GM19455 (cell line): ENCODE measurements at regions not wholly inside any gene's neighbourhood (a gene's known extent, or its start where the extent isn't known, plus 50 kb on each side); places are given as distances from the start of the nearest gene placed in this dataset.

Source experiments
- ATAC-seq: cut with Tn5 transposase; IDR thresholded peaks from one replicate; pipeline ENCODE4 v1.9.1; 2021; ENCODE audit not compliant: unreplicated experiment

DNA sequence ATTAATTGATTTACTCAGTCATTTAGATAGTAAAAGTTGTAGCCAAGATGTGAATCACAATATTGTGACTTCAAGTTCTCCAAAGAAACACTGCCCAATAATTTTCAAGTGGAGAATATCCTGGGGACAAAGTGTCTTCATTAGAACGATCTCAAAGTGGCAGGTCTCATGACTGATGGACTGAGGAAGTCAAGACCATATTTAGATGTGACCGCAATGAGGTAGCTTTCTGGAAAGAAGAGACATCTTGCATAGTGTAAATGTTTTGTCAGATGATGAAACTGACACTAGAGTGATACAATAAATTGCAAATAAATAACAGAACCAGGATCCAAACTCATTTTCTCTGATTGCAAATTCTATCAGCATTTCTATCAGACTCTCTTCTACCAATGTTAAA is 1476.9 kb downstream of the EFNB2 start:
- ATAC-seq = no peak

DNA sequence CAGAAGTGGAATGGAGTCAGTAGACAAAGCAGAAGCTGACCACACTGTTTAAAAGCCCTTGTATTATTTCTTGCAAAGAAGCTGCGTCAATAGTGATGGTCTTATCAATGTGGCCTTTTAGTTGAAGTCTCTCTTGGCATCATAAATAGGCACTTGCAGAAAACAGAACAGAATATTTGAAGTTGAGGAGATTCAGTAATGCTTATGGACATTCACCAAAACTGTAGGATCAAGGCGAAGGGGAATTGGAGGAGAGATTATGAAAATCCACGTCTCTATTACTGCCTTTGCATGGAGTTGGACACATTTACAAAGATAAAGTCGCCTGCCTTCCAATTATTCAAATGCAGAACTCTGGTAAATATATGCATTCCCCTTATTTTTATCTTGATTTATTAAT is 1482.8 kb downstream of the EFNB2 start:
- ATAC-seq = no peak

DNA sequence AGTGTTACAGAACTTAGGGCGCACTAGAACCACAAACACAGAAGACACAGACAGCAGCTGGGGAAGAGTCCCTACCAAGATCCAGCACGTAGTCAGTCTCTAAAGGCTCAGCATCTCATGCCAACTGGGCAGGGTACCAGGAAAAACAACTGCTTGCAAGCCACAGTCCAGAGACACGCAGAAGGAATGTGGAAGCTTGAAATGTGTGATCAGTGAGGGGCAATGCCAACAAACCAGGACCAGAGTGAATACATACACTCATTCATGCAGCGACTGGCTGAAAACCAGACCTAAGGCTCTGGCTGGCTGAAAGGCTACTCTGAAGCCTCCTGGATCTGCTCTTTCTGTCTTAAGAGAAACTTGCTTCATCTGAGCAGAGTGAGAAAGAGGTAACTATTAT is 1484.8 kb downstream of the EFNB2 start:
- no peak for ATAC-seq

DNA sequence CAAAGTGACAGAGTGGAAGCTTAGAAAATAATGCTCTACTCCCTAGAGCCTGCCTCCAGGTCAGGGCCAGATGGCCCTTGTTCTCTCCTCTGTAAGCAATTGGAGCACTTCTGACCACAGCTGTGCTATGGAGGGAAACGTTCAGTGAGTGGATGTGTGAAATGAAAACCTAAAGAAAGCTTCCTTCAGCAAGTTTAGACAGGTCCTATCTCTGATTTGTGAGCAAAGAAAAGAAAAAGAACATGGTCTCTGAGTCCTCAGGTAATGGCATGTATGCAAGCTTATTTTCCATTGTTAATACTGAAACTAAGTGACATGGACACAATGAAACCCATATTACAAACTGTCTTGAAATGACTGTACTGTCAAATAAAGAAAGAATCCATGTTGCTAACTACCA is 1486.8 kb downstream of the EFNB2 start:
- ATAC-seq = no peak

DNA sequence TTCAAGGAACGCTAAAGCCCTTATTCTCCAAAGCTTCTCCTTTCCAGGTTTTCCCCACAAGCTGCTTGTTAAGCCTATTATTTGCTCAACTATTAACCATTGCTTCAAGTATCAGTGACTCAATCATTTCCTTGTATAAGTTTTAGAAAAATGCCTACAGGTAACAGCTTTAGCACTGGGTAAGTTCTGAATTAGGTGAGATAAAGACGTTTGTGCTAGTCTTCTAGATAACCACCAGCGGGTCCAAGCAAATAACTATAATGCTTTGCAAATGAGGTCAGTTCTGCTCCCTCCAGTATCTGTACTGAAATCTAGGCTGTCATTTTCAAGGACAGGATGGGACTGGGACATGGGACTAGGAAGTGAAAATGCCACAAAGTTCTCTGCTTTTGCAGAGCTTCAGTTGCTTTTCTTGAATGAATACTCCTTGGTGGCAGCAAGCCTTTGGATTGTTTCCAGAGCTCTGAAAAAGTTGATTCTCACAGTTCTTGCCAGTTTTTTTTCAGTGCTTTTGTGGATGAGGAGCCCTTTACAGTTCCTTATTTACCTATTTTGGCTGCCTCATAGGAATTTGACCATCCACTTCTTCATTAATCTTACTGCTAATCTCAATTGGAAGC is 1487.7 kb downstream of the EFNB2 start:
- no peak for ATAC-seq

DNA sequence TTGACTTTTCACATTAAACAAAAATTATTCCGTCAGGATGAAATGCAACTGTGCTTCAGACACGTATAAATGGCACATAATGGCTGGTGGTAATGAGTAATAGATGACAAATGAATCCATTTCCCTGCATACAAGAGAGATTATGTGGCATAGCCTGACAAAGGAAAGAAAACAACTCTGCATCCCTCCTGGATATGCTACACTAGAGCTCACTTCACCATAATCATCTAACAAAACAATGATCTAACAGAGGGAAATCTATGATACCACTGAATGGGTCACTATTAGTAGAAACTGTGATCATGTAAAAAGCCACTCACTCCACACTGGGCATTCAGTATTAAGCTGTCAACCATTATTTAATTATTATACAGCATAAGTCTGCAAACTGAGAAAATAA is 1498.4 kb downstream of the EFNB2 start:
- ATAC-seq = no peak

DNA sequence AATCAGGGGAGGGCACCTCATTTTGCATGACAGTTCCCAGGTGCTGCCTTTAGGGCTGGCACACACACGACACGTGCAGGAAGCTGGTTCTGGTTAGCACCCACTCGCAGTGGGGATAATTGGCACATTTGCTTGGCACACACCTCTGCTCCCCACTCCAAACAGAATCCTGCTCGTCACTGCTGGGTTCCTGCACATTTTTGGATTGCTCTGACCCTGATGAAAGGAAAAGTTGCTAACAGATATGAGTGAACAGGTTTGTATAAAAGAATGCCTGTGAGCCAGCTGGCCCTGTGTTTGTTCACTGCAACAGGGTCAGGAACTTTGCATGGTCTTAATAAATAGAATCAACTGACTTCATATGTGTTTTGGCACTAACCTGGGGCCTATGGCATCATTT is 1500.4 kb downstream of the EFNB2 start:
- ATAC-seq = no peak

DNA sequence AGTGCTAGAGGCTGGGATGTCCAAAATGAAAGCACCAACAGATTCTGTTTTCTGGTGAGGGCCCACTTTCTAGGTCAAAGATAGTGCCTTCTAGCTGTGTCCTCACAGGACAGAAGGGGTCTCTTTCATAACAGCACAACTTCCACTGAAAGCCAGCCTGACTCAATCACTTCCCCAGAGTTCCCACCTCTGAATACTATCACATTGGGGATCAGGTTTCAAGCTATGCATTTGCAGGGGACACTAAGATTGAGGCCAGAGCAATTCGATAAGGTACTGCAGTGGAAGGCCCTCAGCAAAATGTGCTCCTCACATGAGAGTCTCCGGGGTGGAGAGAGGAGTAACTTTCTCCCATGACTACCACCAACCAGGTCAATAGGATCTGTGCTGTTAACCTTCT is 1501.5 kb downstream of the EFNB2 start:
- ATAC-seq = no peak

DNA sequence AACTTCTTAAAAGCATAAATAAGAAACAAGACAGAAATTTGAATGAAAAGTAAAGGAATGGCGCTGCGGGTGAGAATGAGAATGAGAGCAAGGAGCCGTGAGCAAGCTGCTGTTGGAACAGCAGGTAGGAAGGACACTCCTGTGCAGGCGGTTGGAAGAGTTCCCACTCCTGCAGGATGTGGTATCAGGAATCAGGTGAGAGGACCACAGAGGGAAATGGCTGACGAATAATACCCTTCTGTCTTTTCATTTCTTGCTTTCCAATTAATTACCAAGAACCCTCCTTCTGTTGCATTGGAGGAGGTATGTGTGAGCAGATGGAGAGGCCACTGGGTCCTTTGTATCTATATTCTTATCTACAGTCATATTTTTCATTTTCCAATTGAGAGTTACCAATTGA is 1504.2 kb downstream of the EFNB2 start:
- no peak for ATAC-seq

DNA sequence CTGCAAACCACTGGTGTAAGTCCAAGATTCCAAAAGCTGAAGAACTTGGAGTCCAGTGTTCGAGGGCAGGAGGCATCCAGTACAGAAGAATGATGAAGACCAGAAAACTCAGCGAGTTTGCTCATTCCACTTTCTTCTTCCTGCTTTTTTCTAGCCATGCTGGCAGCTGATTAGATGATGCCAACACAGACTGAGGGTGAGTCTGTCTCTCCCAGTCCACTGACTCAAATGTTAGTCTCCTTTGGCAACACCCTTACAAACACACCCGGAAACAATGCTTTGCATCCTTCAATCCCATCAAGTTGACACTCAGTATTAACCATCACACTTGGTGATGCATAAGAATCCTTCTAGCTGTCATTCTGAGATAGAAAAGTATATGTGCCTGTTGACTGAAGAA is 1504.6 kb downstream of the EFNB2 start:
- no peak for ATAC-seq

DNA sequence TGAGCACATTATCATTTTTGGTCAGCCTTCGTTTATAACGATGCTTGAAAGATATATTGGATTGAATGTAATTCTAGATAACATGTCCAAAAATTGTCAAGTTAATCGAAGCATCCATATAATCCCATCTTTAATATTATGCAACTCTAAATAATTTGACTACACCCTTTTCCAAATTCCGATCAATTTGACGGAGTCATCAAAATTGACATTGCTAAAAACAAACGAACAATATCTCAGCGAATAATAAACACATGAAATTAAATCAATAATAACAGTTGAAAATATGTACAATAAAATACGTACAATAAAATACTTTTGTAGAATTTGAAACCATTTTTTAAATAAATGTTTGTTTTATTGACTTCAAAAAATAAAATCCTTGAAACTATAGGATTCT is 1516.4 kb downstream of the EFNB2 start:
- no peak for ATAC-seq

DNA sequence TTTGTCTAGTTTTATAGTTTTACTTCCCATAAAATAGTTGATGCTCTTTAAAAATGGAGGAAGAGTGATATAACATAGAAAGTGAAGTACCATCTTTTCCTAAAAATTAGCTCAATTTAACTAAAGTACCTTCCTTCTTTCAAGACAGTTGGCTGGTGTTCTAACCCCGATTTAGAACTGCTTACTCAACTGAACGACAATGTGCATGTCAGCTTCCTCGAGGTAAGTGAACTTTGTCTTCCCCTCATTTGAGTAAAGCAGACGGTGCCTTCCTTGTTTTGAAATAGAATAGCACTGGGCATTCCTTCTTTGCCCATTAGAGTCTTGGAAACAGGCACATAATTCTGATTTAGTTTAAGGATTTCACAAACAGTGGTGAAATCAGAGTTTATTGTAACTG is 1519.2 kb downstream of the EFNB2 start:
- no peak for ATAC-seq

DNA sequence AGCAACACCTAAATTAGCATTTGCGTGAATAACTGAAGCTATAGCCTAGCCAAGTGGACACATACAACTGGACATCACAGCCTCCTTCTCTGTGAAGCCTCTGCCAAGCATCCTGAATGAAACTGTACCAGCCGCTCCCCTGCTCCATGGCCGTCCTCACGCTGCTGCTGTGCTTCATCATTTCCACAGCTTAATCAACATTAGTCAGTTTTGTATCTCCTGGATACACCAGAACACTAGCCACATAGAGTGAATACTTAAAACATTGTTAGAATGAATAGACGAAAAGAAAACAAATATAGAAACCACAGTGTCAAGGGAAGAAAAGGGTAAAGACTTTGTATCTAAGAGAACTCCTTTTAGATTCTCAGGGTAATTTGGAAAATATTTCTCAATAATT is 1526.9 kb downstream of the EFNB2 start:
- ATAC-seq = no peak

DNA sequence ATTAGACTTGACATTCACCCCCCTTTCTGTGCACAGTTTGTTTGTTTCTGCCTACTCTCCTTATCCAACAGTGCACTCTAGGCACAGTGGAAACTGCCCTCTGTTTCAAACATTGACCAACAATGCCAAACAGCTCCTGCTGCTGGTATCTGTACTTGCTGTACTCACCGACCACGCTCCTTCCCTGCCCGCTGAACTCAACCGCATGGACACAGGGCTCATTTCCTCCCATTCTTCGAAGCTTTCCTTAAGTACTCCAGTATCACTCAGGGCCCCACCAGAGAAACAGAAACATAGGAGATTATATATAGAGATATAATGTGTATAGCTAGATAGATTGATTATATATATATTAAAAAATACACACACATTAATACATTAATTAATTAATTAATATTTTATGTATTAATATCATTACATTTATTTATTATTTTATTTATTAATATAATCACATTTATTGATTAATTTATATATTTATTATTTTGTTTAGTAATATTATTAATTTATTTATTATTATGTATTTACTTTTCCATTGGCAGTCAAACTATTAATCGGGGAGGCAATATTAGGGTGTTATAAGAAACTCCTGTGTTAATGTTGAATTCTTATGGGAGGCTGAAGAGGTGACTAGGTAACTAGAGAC is 1528.2 kb downstream of the EFNB2 start:
- no peak for ATAC-seq

DNA sequence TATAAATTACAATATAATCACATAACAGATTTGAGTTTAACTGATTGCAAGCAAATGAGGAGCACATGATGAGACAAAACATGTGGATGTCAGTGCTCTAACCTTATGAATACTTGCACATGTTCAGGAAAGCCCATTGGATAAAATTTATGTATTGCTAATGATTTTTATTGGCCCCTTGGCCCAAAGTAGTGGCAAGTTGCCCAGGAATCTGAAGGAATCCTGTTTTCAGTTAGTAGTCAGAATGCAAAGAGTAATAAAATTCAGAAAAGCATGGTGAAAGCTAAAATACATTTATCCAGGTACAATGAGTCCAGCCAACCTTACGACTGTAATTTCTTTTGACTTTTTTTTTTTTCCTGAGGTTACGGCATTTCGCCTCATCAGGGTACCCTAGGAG is 1539.4 kb downstream of the EFNB2 start:
- ATAC-seq = no peak

DNA sequence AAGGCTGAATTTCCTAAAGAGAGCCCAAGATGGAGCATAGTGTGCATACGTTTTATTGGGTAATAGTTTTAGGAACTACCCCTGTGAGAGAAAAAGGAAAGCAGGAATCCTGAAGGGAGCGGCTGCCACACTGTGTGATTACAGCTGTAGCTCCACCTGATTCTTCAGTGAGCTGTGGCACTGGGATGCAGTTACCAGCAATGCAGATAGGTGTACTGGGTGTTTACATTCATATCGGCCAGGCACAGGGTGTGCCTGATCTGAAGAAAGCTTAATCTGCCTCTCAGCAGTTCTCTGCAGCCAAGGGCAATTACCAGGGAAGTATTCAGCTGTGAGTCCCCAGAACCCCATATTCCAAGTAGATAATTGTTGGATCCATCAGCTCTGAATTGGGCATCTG is 1541.8 kb downstream of the EFNB2 start:
- ATAC-seq = no peak

DNA sequence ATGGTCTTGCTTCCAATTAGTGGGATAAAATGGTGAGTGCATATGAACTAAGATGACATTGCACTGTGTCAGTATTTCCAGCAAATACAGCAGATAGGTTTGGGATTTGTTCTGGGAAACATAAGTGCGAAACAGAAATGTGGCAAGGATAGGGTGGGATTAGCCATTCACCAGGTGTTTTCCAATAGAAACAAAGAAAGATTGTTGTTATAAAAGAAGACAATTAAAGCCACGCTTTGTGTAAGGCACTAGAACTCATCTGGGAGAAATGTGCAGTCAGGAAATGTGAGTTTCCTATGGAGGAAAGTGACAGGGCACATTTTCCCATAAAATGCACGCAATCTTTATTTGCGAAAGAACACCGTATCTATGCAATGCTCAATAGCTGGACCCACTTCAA is 1547.8 kb downstream of the EFNB2 start:
- no peak for ATAC-seq

DNA sequence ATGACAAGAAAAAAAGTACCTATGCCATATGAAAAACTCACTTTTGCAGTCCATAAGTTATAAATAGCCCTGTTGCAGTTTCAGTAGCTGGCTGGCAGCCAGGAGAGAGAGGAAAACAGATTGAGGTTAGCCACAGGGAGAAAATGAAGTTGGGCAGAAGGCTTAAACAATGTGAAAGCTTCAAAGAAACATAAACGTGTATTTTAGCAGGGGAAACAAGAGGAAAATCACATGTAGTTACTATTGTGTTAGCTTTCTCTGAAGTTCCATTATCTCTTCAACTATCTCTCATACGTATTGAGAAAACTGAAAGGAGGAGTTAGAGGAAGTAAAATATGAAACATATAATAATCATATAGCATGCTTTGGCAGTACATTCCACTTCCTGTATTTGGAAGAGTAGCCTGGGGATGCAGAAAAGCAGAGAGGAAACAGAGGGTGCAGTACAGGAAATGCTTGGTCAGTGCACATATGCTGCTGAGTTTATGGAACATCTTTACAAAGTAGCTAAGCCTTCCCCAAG is 1551.1 kb downstream of the EFNB2 start:
- ATAC-seq = peak; percentile 58

DNA sequence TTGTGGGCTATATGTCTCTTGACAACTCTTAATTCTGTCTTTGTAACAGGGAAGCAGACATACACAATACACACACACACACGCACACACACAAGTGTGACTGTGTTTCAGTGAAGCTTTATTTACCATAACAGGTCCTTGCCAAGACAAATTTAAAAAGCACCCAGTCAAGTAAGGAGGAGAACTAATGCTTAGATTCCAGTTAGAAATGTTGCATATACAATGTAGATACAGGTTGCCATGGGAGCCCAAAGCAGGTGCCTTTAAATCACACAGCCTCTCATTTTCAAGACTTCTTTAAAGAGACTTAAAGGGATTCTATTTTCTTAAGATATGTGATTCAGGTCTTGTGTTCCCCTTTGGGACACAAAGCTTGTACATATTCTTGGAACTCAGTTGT is 1551.9 kb downstream of the EFNB2 start:
- ATAC-seq = no peak

DNA sequence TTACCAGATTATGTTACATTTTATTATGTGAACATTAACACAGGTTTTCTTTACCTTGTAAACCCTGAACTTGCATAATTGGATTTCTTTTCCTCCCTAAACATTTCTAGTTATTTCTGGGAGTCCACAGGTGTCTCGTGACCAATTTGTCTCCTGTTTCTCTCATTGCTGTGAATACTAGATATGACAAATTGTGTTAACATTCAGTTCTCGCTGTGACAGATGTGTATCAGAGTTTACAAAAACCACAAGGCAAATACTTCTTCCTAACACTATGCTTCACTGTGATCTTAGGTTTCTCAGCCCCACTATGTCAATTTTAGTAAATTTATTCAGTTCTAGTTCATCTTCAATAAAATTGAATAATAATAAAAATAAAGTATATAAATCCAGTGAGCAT is 1554.9 kb downstream of the EFNB2 start:
- no peak for ATAC-seq

DNA sequence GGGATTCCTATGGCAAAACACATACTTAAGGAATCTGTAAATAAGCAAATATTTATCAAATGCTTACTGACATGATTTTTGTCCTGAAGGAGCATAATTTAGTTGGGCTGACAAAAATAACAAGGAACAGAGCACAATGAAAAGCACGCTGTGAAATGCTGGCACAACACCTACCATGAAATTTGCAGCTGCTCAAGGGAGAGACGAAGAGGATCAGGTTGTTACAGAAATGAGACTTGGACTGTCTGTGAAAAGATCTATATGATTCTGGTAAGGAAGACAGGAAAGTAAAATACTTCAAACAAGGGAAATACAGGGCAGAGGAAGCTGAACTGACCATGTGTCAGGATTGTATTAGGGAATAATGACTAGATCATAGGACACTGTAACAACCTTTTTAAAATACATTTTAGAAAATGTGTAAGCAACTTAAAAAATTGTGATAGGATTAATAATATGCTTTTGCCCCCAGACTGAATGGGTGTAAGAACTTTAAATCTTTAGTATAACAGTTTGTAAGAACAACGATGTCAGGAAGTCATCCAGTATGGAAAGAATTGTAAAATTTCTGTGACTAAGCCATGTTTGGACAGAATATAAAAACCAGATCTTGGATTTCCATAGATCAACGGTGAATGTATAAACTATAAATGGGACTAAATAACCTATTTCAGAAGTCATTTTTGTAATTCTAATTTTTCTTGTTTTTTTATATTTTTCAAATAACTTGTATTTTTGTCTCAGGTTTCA is 1556.0 kb downstream of the EFNB2 start:
- no peak for ATAC-seq

DNA sequence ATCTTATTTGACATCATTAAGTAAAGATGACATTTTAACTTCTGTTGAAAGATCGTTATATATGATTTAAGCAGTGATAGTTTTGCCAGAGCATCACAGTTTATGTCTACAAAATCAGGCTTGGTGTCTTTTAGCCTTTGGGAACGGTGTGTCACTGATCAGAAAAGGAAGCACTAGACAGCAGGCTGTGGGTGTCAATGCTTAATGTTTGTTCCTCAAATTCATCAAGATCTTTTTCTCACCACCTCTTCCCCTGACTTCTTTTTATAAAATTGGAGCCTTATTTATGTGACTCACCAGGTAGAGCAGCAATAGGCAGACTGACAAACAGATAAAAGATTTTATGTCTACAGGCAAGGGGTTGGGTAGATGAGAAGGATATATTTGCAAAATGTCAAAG is 1558.5 kb downstream of the EFNB2 start:
- ATAC-seq = no peak
